Midbrain (tissue), 1 donor: ENCODE measurements at regions not wholly inside any gene's neighbourhood (a gene's known extent, or its start where the extent isn't known, plus 50 kb on each side); places are given as distances from the start of the nearest gene placed in this dataset.
"Not testable (repeated sequence)": the region's sequence is repeated elsewhere in the genome, so short reads cannot be mapped to it uniquely, and the experiment has no call there.

ENCODE experiments used
- DNase-seq: peaks from one replicate; lab custom pipeline; 2025; lab: John Stamatoyannopoulos, UW

- no peak for DNase-seq
Observed at GRCh38 chr10:94088926-94089381, 95.2 kb downstream of the PLCE1 start.

DNA sequence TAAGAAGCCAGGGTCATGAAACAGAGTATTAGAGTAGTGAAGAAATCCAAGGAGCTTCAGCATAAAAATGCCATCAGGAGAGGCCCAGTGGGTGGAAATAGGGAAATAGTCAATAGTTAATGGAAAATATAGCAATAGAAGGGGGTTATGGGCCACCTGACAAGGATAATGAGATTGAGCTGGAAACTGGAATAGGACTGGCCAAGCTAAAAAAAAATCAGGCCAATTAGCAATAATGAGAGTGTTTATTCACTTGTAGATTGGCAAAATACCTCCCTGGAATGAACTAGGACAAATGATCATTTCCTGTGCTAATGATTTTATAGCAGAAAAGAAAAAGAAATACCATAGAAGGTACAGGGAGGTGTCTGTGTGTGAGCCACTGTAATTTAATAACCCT lies 97.9 kb downstream of the PLCE1 start:
- DNase-seq = no peak

DNA sequence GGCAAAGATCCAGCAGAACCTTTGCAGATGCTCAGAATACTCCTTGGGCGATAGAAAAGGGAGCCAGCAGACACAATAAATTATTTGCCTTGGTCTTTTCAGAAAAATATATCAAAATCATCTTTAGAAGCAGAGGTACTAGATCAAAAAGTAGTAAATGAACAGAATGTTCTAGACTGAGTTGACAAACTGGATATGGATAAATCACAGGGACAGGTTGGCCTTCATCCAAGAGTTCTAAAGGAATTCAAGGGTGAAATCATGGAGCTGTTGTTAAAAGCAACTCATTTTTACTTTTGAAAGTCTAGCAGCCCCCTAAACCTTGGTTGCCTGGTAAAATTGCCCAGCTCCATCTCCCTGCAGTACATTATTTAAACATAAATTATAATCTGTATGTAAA lies 99.1 kb downstream of the PLCE1 start:
- DNase-seq = no peak

- DNase-seq = no peak
Observed at GRCh38 chr10:94093286-94093905, 99.7 kb downstream of the PLCE1 start.

DNA sequence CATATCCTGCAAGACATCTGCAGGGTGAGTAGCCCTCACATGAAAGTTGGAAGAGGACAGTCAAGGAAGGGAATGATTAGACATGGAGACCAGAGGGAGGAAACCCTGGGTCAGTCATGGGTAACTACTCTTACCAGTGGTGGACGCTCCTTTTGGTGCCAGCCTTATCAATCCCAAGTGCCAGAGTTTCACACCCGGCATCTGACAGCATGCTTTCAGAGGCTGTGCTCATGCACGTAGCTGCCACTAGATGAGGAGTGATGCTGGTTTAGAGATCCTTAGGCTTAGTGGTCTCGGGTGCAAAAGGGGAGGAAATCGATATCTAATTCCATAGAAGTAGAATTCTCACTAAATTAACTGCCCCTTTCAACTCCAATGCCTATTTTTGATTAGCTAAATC lies 100.8 kb downstream of the PLCE1 start:
- no peak for DNase-seq

GRCh38 chr10:94097656-94098055 lies 103.9 kb downstream of the PLCE1 start:
- no peak for DNase-seq

DNA sequence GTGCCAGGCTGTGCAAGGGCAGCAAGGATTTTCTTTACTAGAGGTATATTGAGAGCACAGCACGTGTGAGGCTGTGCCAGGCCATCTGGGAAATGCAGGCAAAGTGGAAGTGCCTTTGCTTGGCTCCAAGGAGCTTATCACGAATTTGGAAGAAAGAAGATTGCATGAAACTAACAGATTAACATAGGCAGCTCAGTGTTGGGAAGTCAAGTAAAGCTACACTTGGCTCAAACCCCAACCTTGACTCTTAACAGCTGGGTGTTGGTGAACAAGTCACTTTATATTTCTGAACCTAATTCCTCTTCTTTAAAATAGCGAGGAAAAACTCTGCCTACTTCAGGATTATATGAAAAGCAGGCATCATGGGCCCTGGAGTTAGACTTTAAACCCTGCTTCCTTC lies 105.2 kb downstream of the PLCE1 start:
- DNase-seq = no peak

GRCh38 chr10:94101894-94102293 lies 108.2 kb downstream of the PLCE1 start:
- no peak for DNase-seq

GRCh38 chr10:94102436-94102835 lies 108.7 kb downstream of the PLCE1 start:
- no peak for DNase-seq

- DNase-seq = no peak
Observed at GRCh38 chr10:94103192-94103591, 109.5 kb downstream of the PLCE1 start.

DNA sequence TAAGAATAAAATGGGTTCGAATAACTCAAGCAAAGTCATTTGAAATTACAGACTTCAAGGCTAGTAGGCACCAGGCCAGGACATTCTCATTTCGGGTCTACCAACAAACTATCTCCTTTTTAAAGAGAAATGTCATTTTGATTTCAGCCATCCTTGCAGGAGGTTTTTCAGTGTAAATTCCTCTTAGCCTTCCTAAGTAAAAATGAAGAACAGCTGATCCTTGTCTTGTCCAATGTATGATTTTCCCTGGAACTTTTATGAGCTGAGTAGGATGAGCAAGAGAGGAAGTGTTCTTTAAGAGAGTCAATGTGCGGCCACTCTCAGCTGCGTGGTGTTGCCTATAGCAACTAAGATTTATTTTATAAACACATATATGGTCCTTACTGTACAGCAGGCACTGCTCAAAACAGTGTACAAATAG lies 110.1 kb downstream of the PLCE1 start:
- DNase-seq = no peak

- DNase-seq = no peak
Observed at GRCh38 chr10:94104316-94105000, 110.7 kb downstream of the PLCE1 start.

- no peak for DNase-seq
Observed at GRCh38 chr10:94105226-94105625, 111.5 kb downstream of the PLCE1 start.

DNA sequence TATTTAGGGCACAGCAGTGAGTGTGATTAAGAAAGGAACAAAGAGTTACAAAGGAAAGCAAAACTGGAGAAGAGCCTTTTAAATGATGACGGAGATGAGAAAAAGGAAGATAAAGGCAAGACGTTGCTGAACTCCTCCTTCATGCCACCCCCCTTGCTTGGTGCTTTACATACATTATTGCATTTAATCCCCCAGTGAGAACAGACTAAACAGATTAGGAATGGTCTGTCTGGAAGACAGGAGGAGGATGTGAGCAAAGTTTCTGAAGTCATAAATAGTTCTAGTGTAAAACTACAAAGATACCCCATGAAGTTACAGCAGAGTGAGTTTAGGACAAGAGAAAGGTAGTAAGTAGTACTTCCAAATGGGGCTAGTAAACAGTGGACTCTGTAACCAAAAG lies 113.5 kb downstream of the PLCE1 start:
- DNase-seq = no peak

GRCh38 chr10:94108200-94108599 lies 114.5 kb downstream of the PLCE1 start:
- DNase-seq = no peak

DNA sequence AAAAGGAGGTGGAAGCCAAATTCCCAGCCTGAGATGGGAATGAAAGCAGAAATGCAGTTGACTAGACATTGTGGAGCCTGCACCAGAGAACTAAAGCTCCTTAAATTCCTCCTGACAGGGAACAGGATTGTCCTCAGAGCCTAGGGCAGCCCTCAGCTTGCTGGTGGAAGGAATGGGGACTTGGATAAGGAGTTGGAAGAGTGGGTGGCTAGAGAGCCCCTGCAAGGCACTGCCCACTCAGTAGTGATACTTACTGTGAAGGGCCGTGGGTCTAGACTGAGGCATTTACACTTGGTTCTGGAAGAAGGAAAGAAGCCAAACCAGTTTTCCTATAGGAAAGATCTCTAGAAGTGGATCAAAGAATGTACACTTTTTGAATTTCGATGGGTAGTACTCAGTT lies 117.6 kb downstream of the PLCE1 start:
- no peak for DNase-seq

- DNase-seq = no peak
Observed at GRCh38 chr10:94112321-94112720, 118.6 kb downstream of the PLCE1 start.

DNA sequence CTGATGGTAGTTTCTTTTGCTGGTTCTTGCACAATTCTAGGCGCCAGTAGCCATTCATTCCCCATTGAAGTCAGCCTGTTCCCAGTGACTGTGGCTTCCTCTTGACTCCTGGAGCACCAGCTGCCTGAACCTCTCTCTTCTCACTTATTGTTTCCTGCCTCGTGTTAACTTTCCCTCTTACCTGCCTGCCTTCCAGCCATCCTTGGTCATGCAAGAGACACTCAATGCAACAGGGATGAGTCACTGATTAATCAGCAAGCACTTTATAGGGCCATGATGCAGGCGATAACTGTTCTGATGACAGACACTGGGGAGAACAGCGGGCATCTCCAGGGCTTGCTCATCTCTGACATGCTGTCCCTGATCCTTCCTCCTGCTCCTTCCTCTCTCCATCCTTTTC lies 122.0 kb downstream of the PLCE1 start:
- DNase-seq = no peak

GRCh38 chr10:94116848-94117247 lies 123.1 kb downstream of the PLCE1 start:
- no peak for DNase-seq

DNA sequence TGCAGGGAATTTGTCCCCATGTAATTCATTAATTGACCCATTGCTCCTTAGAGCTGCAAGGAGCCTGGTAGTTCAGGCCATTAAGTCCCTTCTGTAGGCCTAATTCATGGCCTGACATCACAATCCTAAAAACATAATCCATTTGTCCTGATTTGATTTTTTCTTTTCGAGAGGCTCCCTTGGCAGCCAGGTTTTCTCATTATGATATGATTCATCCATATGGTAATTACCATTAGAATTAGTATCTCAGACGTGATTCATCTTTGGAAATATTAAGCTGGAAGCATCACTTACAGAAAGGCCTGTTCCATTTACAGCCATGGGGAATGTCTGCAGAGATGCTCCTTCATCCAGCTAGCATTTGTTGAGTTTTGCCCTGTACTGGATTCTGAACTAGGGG lies 128.5 kb downstream of the PLCE1 start:
- DNase-seq = no peak

- DNase-seq = no peak
Observed at GRCh38 chr10:94123258-94123995, 129.7 kb downstream of the PLCE1 start.

- DNase-seq = not testable (repeated sequence)
Observed at GRCh38 chr10:94124147-94124546, 130.4 kb downstream of the PLCE1 start.

GRCh38 chr10:94125268-94125667 lies 131.5 kb downstream of the PLCE1 start:
- not testable (repeated sequence) for DNase-seq
